HL-60 (cell line): ENCODE measurements at regions not wholly inside any gene's neighbourhood (a gene's known extent, or its start where the extent isn't known, plus 50 kb on each side); places are given as distances from the start of the nearest gene placed in this dataset.

Experiments
- DNase-seq, 2 experiments: peaks; one replicate each; pipeline ENCODE4 v3.0.0-alpha.2; 2010 to 2020; ENCODE audit warnings: low read depth in 1 of 2, low spot score in 1 of 2
- H3K27ac ChIP-seq: fragments of 250-450 bp; sonication (Bioruptor Pico); replicated peaks from 2 replicates; pipeline ENCODE4 v1.5.1; 2020; ENCODE audit warnings: mild to moderate bottlenecking, moderate library complexity
- H3K27me3 ChIP-seq: fragments of 250-450 bp; sonication (Bioruptor Pico); 2 replicates; pipeline ENCODE4 v1.5.1; 2021; ENCODE audit warnings: mild to moderate bottlenecking, moderate library complexity; ENCODE audit not compliant: insufficient read depth, poor library complexity, severe bottlenecking
- H3K4me3 ChIP-seq: replicated peaks from 2 replicates; pipeline ENCODE4 v1.5.1; 2011; ENCODE audit warnings: mild to moderate bottlenecking, control low read depth, low read length; ENCODE audit not compliant: insufficient read depth
- CTCF ChIP-seq: IDR thresholded peaks from one replicate; pipeline ENCODE4 v1.5.1; 2011; ENCODE audit warnings: low read length, control low read depth, inconsistent platforms; ENCODE audit not compliant: insufficient read depth
- GABPA ChIP-seq: IDR thresholded peaks from 2 replicates; pipeline ENCODE4 v1.6.1; 2012; ENCODE audit warnings: low read depth
- POLR2AphosphoS5 ChIP-seq: IDR thresholded peaks from 2 replicates; pipeline ENCODE4 v1.6.1; 2012; ENCODE audit warnings: low read depth
- REST ChIP-seq: IDR thresholded peaks from 2 replicates; pipeline ENCODE4 v1.6.1; 2012; ENCODE audit warnings: low read depth; ENCODE audit not compliant: insufficient replicate concordance
- SPI1 ChIP-seq: IDR thresholded peaks from 2 replicates; pipeline ENCODE4 v1.6.1; 2012; ENCODE audit warnings: low read depth, mild to moderate bottlenecking, borderline replicate concordance

- H3K27me3 ChIP-seq = no peaks in the 10 kb centered on the region
- DNase-seq = no peak
- H3K27ac ChIP-seq = no peak overlapping the region
- TF ChIP-seq POLR2AphosphoS5 = no peak
- TF ChIP-seq SPI1 = no peak
- no peak for TF ChIP-seq CTCF
- TF ChIP-seq REST = no peak
- no peak for TF ChIP-seq GABPA
- no peak overlapping the region for H3K4me3 ChIP-seq
Measured at GRCh38 chr2:16268301-16269000, 328.1 kb downstream of the MYCN start.

GRCh38 chr2:16266571-16266970 is 326.2 kb downstream of the MYCN start:
- H3K4me3 ChIP-seq = no peak overlapping the region
- DNase-seq = no peak
- H3K27ac ChIP-seq = no peak overlapping the region
- no peak for TF ChIP-seq CTCF
- no peaks in the 10 kb centered on the region for H3K27me3 ChIP-seq

GRCh38 chr2:16264931-16265540 is 324.7 kb downstream of the MYCN start:
- no peak for DNase-seq
- TF ChIP-seq GABPA = no peak
- TF ChIP-seq SPI1 = no peak
- TF ChIP-seq POLR2AphosphoS5 = no peak
- no peak for TF ChIP-seq REST
- TF ChIP-seq CTCF = no peak

GRCh38 chr2:16264491-16264890 is 324.1 kb downstream of the MYCN start:
- TF ChIP-seq GABPA (no peak), POLR2AphosphoS5 (no peak), CTCF (no peak), REST (no peak), SPI1 (no peak)
- H3K27me3 ChIP-seq = no peaks in the 10 kb centered on the region
- no peak overlapping the region for H3K4me3 ChIP-seq
- DNase-seq = no peak
- no peak overlapping the region for H3K27ac ChIP-seq

More at GRCh38 chr2:16264931-16265540, 324.7 kb downstream of the MYCN start:
- no peaks in the 10 kb centered on the region for H3K27me3 ChIP-seq
- H3K27ac ChIP-seq = no peak overlapping the region
- no peak overlapping the region for H3K4me3 ChIP-seq
